ENCODE measurements at regions not wholly inside any gene's neighbourhood (a gene's known extent, or its start where the extent isn't known, plus 50 kb on each side); places are given as distances from the start of the nearest gene placed in this dataset.

- TF ChIP-seq SIN3A (IDR thresholded peaks at IDR 0.05; ENCODE audit: borderline replicate concordance, insufficient read depth, low read depth, low read length), result no peak
- TF ChIP-seq, protein P1, sequence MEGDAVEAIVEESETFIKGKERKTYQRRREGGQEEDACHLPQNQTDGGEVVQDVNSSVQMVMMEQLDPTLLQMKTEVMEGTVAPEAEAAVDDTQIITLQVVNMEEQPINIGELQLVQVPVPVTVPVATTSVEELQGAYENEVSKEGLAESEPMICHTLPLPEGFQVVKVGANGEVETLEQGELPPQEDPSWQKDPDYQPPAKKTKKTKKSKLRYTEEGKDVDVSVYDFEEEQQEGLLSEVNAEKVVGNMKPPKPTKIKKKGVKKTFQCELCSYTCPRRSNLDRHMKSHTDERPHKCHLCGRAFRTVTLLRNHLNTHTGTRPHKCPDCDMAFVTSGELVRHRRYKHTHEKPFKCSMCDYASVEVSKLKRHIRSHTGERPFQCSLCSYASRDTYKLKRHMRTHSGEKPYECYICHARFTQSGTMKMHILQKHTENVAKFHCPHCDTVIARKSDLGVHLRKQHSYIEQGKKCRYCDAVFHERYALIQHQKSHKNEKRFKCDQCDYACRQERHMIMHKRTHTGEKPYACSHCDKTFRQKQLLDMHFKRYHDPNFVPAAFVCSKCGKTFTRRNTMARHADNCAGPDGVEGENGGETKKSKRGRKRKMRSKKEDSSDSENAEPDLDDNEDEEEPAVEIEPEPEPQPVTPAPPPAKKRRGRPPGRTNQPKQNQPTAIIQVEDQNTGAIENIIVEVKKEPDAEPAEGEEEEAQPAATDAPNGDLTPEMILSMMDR (IDR thresholded peaks at IDR 0.05), result no peak
- no peak for TF ChIP-seq REST (IDR thresholded peaks at IDR 0.05; ENCODE audit: insufficient read depth in 1 of 2, low read depth in 2 of 2, low read length in 1 of 2)
These were observed 166.1 kb upstream of the API5 start for GRCh38 chr11:43145653-43146052.

All from Panc1 (cell line).